GM18505 (cell line): ENCODE measurements at regions not wholly inside any gene's neighbourhood (a gene's known extent, or its start where the extent isn't known, plus 50 kb on each side); places are given as distances from the start of the nearest gene placed in this dataset.

Source experiments
- ATAC-seq: cut with Tn5 transposase; IDR thresholded peaks from one replicate; pipeline ENCODE4 v1.9.1; 2021; ENCODE audit not compliant: unreplicated experiment
- POLR2A ChIP-seq: IDR thresholded peaks from 4 replicates; pipeline ENCODE4 v1.6.1; 2011; ENCODE audit warnings: borderline replicate concordance; ENCODE audit not compliant: insufficient read depth, insufficient read length; ENCODE audit errors: extremely low read depth

GRCh38 chr13:108528303-108528702 is 101.1 kb upstream of the MYO16 start:
- ATAC-seq = no peak

GRCh38 chr13:108533842-108534241 is 95.6 kb upstream of the MYO16 start:
- no peak for TF ChIP-seq POLR2A
- no peak for ATAC-seq

More at GRCh38 chr13:108528303-108528702, 101.1 kb upstream of the MYO16 start:
- TF ChIP-seq POLR2A = no peak

GRCh38 chr13:108534728-108535127 is 94.7 kb upstream of the MYO16 start:
- TF ChIP-seq POLR2A = no peak
- no peak for ATAC-seq

GRCh38 chr13:108549934-108550333 is 79.5 kb upstream of the MYO16 start:
- no peak for TF ChIP-seq POLR2A
- no peak for ATAC-seq

GRCh38 chr13:108551674-108552073 is 77.7 kb upstream of the MYO16 start:
- TF ChIP-seq POLR2A = no peak
- ATAC-seq = no peak

GRCh38 chr13:108558489-108558888 is 70.9 kb upstream of the MYO16 start:
- ATAC-seq = no peak
- no peak for TF ChIP-seq POLR2A

- no peak for TF ChIP-seq POLR2A
- no peak for ATAC-seq
These were observed 69.3 kb upstream of the MYO16 start for GRCh38 chr13:108560093-108560492.

GRCh38 chr13:108561149-108561548 is 68.3 kb upstream of the MYO16 start:
- no peak for ATAC-seq
- TF ChIP-seq POLR2A = no peak

- TF ChIP-seq POLR2A = no peak
- ATAC-seq = no peak
These were observed 62.8 kb upstream of the MYO16 start for GRCh38 chr13:108566413-108567170.

- no peak for ATAC-seq
- no peak for TF ChIP-seq POLR2A
These were observed 56.6 kb upstream of the MYO16 start for GRCh38 chr13:108572782-108573211.

GRCh38 chr13:108573455-108573854 is 56.0 kb upstream of the MYO16 start:
- TF ChIP-seq POLR2A = no peak
- ATAC-seq = no peak

- TF ChIP-seq POLR2A = no peak
- ATAC-seq = no peak
These were observed 54.6 kb upstream of the MYO16 start for GRCh38 chr13:108574856-108575255.

- TF ChIP-seq POLR2A = no peak
- no peak for ATAC-seq
These were observed 54.0 kb upstream of the MYO16 start for GRCh38 chr13:108575430-108575829.
